Stimulated activated CD4-positive, alpha-beta T cell treated with anti-CD3 and anti-CD28 coated beads, TNF-alpha, amount 100 ng/mL, for 1 hour (primary cell): ENCODE measurements at regions not wholly inside any gene's neighbourhood (a gene's known extent, or its start where the extent isn't known, plus 50 kb on each side); places are given as distances from the start of the nearest gene placed in this dataset.

Source experiments
- DNase-seq, 3 donors: peaks; one replicate each; pipeline ENCODE4 v3.0.0-alpha.2; 2020; ENCODE audit warnings: low read depth in 3 of 3, low spot score in 1 of 3

DNA sequence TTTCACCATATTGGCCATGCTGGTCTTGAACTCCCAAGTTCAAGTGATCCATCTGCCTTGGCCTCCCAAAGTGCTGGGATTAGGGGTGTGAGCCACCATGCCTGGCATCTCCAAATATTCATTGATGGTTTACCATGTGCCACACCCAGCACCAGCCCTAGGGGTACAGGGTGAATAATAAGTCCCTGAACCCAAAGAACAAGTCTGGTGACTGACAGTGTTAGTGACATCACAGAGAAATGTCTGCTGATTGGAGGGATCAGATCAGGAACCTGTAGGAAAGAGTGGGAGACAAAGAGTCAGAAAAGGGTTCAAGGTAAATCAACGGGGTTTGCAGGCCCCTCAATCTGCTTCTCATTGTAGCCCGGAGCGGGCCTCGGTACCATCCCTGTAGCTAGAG is 118.4 kb upstream of the NABP1 start:
- DNase-seq: no peak

DNA sequence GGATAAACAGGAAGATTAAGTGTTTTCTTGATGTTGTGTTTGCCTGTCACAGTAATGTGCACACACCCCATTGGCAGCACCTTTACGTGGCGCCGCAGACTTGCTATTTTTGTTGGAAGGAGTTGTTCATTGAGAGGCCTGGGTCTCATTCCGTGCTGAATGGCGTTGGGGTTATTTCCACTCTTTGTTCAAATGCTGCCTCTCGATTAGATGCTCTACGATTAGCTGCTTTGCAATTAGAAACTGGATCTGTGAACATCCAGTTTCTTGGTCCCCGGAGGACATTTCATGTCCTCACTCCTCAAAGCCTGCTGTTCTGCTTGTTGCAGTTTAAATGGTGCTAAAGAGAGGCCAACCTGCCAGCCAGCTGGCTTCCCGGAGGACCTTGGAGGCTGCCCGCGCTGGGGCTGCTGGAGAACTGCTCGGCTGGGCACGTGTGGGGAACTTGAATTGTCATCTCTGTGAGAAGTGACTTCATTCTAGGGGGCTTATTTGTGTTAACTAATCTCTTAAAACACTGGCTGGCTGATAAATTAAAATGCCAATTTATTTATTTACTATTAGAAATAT is 117.4 kb upstream of the NABP1 start:
- no peak for DNase-seq

DNA sequence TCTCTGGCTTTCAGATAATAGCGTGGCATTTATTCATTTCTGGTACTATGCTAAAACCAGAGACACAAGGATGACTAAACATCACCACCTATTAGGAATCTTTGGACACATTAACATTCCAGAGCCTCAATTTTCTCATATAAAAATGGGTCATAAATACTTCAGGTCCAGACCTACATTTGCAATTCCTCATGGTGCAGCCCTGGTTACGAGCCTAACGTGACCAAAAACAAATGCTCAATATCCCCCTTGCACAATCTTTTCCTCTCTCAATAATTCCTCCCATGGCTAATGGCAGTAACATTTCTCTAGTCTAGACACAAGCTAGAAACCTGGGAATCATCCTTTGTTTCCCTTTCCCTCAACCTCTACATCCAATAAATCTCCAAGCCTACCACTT is 112.8 kb upstream of the NABP1 start:
- no peak for DNase-seq

DNA sequence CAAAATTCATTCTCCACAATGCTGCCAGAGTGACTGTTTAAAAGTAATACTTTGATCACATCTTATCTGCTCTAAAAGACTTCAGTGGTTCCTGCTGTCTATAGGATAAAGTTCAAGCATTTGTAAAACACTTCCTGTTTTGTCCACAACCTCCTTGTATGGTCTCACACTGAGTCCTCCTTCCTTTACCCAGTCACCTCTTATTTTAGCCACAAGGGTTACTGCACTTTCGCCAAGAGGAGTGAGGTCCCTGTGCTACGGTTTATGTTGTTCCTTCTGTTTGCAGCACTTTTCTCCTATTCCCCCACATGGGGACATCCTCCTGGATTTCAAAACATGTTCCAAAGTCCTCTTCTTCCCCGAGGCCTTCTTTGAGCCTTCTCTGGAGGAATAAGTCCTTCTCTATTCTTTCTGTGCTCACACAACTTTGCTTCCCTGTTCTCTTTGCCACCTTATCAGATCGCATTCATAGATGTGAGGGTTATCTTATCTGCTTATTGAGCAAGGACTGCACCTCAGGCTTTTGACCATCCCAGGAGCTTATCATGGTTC is 112.2 kb upstream of the NABP1 start:
- no peak for DNase-seq

DNA sequence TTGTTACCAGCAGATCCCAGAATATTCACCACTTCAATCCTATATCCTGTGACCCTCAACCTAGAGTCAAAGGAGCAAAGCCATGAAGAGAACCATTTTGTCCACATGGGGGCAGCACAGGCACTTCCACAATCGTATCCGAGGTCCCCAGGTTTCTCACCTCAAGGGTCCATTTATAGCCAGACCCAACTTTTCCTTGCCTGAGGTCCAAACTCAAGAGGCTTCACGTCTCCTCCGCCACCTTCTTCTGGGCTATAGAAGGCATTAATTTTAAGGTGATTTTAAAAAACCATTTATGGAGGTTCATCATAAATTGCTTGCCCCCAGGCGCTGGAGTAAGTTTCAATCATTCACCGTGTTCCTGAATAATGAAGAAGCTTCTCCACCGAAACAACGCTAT is 111.6 kb upstream of the NABP1 start:
- peak; percentile 16 to 45 (median 43) for DNase-seq

DNA sequence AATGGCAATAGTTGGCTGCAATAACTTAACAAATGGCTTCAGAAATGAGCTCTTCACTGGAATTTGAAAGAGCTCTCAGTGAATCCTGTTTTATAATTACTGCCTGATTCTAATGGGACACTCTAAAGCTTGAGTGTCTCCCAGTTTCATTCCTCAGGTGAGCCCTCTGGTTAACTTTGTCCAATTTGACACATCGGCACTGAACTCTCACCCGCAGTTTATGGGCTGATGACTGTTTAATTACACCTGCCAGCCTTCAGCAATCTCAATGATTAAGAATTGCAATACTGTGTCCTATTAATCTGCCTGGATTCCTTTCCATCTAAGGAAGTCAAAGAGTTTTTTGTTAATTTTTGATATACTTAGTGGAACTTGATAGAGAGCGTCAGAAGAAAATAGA is 110.7 kb upstream of the NABP1 start:
- DNase-seq: no peak

DNA sequence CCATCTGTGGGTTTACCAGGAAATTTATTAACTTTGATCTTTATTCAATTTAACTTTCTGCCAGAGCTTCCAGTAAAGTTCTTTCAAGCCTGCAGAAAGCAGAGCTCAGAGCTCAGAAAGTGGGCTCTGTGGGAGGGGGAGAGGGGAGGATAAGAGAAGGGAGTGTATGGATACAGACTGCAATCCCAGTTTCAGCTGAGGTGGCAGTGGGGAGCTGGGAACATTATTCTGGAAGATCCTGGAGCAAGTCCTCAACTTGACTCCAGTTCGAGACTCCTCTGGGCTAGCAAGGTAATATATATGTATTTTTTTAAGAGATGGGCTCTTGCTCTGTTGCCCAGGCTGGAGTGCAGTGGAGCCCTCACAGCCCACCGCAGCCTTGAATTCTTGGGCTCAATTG is 108.9 kb upstream of the NABP1 start:
- DNase-seq: no peak

DNA sequence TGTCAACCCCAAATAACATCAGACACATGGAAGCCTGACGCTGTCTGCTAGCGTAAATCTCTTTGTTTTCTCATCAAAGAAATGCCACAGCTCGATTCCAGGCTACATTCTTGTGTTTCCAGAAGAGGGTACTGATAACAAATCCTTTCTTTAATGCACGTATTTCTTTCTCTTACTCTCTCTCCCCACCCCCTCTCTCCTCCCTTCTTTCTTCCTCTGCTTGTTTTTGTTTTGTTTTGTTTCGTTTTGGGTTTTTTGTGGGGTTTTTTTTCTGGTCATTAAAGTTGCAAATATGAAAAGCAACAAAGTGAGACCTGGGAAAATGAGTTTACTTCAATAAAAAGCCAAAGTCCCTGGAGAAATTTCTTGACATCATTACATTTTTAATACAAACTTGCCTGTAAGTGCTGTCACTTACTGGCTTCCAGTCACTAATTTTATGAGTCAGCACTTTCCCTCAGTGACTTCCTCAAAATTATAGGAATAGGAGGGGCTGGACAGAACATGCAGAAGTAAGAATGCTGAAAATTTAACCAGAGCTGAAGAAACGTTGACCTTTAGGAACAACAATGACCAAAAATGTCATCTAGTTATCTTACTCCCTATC is 106.7 kb upstream of the NABP1 start:
- no peak for DNase-seq

DNA sequence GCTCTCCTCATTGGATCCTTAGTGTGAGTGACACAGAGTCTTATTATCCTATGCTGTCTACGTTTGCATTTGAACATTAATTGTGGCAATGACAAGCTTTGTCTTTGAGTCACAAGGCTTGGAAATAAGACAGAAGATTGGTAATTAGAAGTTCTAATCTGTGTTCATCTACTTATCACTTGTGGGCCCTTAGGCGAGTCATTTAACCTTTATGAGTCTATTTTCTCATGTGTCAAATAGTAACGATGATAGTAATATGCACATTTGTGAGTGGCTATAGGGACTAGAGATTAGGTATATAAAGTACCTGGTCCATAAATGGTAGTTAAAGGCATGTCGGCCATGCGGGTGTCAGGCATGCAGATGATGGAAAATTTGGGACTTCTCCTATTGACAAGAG is 105.6 kb upstream of the NABP1 start:
- no peak for DNase-seq

DNA sequence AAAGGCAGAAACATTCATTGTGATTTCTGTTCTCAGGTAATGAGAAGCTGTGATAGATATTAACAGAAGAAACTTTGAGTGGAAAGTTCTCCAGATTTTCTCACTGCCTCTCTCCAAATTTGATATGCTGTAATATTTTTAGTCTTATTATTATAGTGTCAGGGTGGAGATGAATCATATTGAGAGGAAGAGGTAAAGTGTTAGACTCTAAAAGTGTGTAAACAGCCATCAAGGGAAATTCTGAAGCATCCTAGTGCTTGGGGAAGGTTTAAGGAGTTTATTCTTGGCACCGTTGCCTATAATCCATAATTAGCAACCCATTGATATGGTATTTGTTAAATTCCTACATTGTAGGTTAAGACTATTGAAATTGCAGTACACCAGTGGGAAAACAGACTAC is 104.7 kb upstream of the NABP1 start:
- DNase-seq: no peak

DNA sequence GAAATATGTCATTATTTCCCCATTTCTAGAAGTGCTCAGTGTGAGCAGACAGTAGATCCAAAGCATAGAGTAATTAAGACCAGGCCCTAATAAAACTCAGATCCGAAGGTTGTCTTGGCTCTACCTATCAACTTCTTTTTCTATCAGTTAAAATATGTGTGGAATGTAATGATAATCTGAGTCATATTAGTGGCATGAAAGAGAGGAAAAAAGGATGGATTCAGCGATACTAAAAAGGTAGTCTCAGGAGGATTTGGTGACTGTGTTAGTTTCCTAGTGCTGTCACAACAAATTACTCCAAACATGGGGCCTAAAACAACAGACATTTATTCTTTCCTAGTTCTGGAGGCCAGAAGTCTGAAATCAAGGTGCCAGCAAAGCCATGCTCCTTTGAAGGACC is 103.7 kb upstream of the NABP1 start:
- no peak for DNase-seq

DNA sequence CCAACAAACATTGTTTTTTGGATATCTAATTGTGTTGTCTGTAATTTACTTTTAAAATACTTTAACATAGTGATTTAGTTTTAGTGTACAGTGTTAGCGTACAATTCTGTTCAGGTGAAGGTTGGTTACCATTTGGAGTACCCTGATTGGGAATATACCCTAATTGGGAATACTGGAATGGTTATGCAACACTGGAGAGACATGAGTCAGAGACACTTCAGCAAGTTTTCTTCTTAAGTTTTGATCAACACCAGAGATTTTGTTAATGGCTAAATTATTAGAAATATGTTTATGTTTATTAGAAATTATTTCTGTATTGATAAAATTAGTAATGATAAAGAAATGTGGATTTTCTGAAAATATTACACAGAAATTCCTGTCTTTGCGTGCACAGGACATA is 100.3 kb upstream of the NABP1 start:
- no peak for DNase-seq

DNA sequence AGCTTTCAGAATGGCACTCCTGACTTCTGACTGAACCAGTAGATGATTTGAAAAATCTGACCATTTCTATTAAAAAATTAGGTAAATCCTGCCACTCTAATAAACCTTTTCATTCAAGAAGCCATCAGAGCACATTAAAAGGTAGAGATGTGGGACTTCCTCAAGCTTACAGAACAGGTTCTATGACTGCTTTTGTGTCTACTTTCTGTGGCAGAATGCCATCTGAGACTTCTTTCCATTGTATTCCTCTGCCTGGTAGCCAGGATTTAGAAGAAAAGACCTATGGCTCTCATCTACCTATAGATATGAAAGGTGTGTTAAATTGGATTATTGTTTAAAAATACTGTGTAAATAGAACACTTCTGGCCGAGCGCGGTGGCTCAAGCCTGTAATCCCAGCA is 99.9 kb upstream of the NABP1 start:
- no peak for DNase-seq

DNA sequence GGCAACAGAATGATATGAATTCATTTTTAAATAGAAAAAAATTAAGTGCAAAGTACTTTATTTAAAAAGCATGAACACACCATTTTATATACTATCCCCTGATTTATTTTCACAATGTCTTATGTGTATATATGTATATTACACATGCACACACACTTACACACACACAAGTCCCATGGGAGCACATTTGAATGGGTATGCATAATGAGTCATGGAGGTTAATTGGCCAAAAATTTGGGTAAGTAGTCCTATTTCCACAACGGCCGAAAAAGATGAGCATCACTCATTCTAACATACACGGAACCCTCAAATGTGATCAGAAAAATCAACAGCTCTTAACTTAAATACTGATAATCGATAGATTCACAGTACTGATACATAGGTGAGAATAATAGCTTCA is 97.4 kb upstream of the NABP1 start:
- DNase-seq: no peak

DNA sequence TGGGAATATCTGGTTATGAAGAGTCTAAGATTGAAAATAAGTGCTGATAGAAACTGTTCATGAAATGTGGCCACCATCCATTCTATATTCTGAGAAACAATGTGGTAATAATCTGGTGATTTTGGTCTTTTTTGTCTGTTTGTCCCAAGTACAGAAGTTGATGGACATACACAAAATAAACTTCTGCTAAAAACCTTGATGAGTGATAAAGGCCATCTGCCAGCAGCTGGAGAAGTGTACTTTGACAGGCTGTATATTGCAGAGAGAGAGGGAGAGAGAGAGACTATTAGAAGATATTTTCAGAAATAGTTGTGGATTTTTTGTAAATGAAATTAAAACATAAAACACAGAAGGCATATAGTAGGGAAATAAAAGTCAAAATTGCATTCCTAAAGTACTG is 96.9 kb upstream of the NABP1 start:
- no peak for DNase-seq

DNA sequence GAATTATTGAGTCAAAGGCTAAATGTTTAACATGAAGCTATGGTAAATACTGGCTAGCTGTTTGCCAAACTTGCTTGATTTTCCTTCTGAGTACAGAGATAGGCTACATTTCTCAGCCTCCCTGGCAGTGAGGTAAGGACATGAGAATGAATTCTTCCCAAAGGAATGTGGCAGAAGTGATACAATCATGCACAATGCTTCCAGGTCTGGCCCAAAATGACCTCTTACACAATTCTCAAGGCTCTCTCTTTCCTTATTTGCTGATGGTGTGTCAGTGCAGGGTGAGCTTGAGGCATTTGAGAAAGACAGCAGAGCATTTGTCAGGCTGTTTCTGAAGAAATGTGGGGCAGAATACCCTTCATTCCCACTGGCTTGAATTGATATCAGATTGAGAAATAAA is 95.6 kb upstream of the NABP1 start:
- DNase-seq: no peak

DNA sequence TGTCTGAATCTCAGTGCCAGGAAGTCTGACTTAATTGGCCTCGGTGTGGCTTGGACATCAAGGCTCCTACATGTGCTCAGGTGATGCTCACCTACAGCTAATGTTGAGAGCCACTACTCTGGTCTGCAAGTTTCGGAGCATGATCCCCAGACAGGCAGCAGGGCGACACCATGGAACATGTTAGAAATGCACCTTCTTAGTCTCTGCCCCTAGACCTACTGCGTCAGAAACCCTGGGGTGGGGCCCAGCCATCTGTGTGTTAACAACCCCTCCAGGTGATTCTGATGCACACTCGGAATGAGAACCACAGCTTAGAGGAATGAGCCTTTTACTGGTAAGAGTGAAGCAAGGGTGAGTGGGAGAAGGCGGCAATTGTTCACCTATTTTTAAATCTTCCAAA is 86.9 kb upstream of the NABP1 start:
- no peak for DNase-seq

DNA sequence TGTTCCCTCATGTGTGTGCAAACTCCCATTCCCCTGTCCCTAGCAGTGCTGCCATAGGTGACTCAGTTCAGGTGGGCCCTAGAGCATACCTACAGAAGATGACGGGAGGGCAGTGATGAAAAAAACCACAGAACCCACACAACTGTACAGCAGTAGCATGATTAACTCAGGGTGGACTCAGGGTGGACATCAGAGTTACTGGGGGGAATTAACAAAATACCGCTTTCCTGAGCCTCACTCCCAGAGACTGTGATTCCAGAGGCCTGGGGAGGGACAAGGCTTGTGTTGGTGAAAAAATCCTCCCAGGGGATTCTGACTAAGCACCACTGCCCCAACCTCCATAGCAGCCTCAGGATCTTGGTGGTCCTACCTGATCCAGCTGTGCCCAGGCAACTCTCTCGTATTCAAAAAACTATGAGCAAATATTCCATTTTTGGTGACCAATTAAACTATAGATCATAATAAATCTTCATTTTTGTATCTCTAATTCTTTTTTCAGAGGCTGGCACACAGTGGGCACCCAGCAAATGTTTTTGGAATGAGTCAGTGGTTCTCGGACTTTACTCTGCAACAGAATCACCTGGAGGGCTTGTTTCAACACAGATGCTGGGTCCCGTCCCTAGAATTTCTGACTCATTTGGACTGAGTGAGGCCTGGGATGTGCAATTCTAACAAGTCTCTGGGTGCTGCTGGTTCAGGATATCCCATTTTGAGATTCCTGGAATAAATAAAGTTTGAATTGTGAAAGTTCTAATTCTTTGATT is 84.1 kb upstream of the NABP1 start:
- no peak for DNase-seq

DNA sequence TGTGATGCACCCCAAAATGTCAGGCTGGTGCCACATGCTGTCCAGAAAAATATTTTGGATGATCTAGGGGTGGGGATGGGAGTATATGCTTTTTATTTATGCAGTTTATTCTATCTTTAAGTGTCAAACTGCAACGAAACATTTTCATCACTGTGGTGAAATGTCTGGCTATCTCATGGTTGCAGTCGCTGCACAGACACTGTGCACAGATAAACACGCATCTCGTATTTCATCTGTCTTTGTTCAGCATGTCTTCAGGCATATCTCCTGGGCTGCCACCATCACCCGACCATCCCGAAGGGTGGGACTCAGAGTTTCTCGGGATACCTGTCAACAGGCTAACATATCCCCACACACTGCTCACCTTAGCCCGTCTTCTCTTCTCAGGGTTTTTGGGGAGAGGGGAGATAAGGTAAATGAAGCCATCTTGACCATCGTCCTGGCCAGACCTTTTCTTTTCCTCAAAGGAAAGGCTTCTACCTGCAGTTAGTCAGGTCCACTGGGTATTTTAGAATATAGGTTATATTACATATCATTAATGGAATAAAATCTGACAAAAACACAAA is 80.7 kb upstream of the NABP1 start:
- no peak for DNase-seq

DNA sequence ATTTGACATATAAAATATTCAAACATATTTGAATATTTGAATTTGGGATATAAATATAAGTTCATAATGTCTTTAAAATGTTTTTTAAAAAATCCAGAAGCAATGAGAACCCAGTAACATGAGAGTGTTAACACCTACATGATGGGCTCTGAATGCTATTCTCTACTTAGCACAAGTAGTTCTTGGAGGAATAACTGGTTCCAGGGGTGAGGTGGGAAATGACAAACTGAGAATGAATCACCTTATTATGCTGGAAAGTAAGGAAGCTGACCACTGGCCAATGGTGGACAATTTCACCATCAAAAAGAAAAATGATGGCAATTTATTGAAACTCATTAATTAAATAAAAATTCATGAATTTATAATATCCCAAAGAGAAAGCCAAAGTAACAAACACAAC is 79.6 kb upstream of the NABP1 start:
- no peak for DNase-seq

DNA sequence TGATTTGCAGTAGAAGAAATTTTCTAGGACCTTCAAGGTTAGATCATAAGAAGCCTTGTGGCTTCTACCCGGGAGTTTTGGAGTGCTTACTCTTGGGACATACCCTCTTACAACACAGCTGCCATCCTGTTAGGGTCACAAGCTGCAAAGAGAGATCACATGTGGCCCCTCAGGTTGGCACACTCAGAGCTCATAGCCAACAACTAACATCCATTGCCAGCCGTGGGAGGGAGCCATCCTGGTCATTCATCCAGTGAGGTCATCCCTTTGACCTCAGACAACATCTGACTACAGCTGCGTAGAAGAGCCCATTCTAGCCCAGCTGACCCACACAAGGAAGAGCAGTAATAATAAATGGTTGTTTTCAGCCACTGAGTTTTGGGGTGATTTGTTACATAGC is 76.9 kb upstream of the NABP1 start:
- DNase-seq: no peak

DNA sequence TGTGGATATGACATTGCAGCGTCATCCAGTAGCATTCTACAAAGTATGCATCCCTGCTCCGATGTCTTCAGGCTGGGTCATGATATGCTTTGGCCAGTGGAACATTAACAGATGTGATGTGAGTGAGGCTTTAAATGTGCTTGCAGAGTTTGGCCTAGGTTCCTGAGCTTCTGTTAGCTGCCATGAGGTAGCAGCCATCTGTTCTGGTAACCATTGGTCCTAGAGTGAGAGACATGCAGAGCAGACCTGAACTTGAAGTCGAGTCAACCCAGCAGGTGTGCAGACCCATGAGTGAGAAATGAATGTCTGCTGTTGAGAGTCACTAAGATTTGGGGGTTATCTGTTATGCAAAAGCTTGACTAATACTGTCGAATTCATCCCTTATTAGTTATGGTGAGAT is 73.8 kb upstream of the NABP1 start:
- DNase-seq: no peak
